ENCODE measurements at regions not wholly inside any gene's neighbourhood (a gene's known extent, or its start where the extent isn't known, plus 50 kb on each side); places are given as distances from the start of the nearest gene placed in this dataset.

DNA sequence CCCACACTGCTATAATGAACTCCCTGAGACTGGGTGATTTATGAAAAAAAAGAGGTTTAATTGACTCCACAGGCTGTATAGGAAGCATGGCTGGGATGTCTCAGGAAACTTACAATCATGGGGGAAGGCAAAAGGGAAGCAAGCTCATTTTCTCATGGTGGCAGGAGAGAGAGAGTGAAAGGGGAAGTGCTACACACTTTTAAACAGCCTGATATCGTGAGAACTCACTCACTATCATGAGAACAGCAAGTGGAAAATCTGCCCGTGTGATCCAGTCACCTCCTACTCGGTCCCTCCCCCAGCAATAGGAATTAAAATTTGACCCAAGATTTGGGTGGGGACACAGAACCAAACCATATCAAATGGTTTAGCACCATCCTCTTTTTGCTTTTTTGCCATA, 116.6 kb upstream of the CEP162 start:
- TF ChIP-seq EP300 (IDR thresholded peaks at IDR 0.05; ENCODE audit: borderline replicate concordance in 1 of 2, low read depth in 1 of 2, low read length in 1 of 2) (no peak), TCF12 (IDR thresholded peaks at IDR 0.05) (no peak), MXI1 (IDR thresholded peaks at IDR 0.05; ENCODE audit: low read depth, low read length) (no peak), EZH2phosphoT487 (IDR thresholded peaks at IDR 0.05; ENCODE audit: borderline replicate concordance, low read depth) (no peak)
- TF ChIP-seq, protein P1, sequence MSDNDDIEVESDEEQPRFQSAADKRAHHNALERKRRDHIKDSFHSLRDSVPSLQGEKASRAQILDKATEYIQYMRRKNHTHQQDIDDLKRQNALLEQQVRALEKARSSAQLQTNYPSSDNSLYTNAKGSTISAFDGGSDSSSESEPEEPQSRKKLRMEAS (IDR thresholded peaks at IDR 0.05; ENCODE audit: low read depth) = no peak
- TF ChIP-seq, protein P2, sequence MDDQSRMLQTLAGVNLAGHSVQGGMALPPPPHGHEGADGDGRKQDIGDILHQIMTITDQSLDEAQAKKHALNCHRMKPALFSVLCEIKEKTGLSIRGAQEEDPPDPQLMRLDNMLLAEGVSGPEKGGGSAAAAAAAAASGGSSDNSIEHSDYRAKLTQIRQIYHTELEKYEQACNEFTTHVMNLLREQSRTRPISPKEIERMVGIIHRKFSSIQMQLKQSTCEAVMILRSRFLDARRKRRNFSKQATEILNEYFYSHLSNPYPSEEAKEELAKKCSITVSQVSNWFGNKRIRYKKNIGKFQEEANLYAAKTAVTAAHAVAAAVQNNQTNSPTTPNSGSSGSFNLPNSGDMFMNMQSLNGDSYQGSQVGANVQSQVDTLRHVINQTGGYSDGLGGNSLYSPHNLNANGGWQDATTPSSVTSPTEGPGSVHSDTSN (IDR thresholded peaks at IDR 0.05) = no peak
- TF ChIP-seq, protein P3, sequence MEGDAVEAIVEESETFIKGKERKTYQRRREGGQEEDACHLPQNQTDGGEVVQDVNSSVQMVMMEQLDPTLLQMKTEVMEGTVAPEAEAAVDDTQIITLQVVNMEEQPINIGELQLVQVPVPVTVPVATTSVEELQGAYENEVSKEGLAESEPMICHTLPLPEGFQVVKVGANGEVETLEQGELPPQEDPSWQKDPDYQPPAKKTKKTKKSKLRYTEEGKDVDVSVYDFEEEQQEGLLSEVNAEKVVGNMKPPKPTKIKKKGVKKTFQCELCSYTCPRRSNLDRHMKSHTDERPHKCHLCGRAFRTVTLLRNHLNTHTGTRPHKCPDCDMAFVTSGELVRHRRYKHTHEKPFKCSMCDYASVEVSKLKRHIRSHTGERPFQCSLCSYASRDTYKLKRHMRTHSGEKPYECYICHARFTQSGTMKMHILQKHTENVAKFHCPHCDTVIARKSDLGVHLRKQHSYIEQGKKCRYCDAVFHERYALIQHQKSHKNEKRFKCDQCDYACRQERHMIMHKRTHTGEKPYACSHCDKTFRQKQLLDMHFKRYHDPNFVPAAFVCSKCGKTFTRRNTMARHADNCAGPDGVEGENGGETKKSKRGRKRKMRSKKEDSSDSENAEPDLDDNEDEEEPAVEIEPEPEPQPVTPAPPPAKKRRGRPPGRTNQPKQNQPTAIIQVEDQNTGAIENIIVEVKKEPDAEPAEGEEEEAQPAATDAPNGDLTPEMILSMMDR (IDR thresholded peaks at IDR 0.05) = no peak
